Small intestine (tissue), 7 donors: ENCODE measurements at regions not wholly inside any gene's neighbourhood (a gene's known extent, or its start where the extent isn't known, plus 50 kb on each side); places are given as distances from the start of the nearest gene placed in this dataset.
A peak's percentile ranks its signal among the peaks of the same experiment; 100 is the strongest.

ENCODE experiments used
- DNase-seq, 2 donors: peaks; one replicate each; pipeline versions ENCODE4 v3.0.0 to v3.0.0-alpha.2; 2013
- FAIRE-seq: peaks from 2 replicates; lab custom pipeline; 2012; peaks lifted over from hg19 to GRCh38; lab: Jason Lieb, UNC
- H3K27ac ChIP-seq, 3 donors: one replicate each; pipeline ENCODE4 v1.5.1; 2013; ENCODE audit warnings: low read length in 2 of 3, mild to moderate bottlenecking in 2 of 3, control low read depth in 1 of 3, inconsistent platforms in 1 of 3, low read depth in 1 of 3, moderate library complexity in 1 of 3
- H3K27me3 ChIP-seq, 3 donors: one replicate each; pipeline ENCODE4 v1.6.1; 2013; ENCODE audit warnings: low read length in 3 of 3, inconsistent platforms in 1 of 3; ENCODE audit not compliant: control insufficient read depth in 3 of 3, insufficient read depth in 3 of 3
- H3K36me3 ChIP-seq, 3 donors: one replicate each; pipeline ENCODE4 v1.6.1; 2013; ENCODE audit warnings: low read length in 3 of 3, inconsistent platforms in 1 of 3, low read depth in 1 of 3, mild to moderate bottlenecking in 1 of 3, moderate library complexity in 1 of 3; ENCODE audit not compliant: control insufficient read depth in 3 of 3, insufficient read depth in 2 of 3
- H3K4me1 ChIP-seq, 3 donors: one replicate each; pipeline ENCODE4 v1.6.1; 2013; ENCODE audit warnings: low read length in 2 of 3, inconsistent platforms in 1 of 3, low read depth in 1 of 3, mild to moderate bottlenecking in 1 of 3, moderate library complexity in 1 of 3; ENCODE audit not compliant: control insufficient read depth in 3 of 3, insufficient read depth in 2 of 3
- H3K4me3 ChIP-seq, 3 donors: one replicate each; pipeline ENCODE4 v1.5.1; 2013; ENCODE audit warnings: low read length in 3 of 3, control low read depth in 1 of 3, inconsistent platforms in 1 of 3, low read depth in 1 of 3, mild to moderate bottlenecking in 1 of 3, moderate library complexity in 1 of 3
- H3K9me3 ChIP-seq, 2 donors: one replicate each; pipeline ENCODE4 v1.6.1; 2013; ENCODE audit warnings: low read depth in 1 of 2, low read length in 1 of 2; ENCODE audit not compliant: control insufficient read depth in 2 of 2, insufficient read depth in 1 of 2
- WGBS, 3 donors: extraction: QIAGEN DNeasy Blood & Tissue Kit; methylation state at CpG; one replicate each; pipeline ENCODE4 v1.1.7; 2013; 5-methylcytosine and 5-hydroxymethylcytosine counted together
- donor health status: healthy with polysubstance abuse.
- donor health status: control.
- donor health status: control.
- donor health status: Bipolar disorder and iron deficiency.
- donor health status: healthy.

DNA sequence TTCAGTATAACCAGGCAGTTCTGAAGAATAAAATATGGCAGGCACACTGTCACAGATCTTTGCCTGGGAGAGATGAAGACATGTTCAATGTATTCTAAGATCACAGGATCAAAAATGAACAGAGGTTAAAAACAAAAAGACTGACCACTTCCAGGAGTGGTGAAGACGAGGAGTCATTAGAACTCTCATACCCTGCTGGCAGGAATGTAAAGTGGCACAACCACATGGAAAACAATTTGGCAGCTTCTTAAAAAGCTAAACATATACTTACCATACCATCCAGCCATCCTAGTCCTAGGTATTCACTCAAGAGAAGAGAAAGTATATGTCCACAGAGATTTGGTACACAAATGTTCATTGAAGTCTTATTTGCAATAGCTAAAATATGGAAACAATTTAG, 406.3 kb downstream of the NPIPA8 start:
- no peak for DNase-seq
- WGBS, 3 donors: 26 to 64% (median 57%) methylated on average over 1 of the region's 1 CpG
- Histone ChIP-seq H3K27me3 (peaks cover 0 to 2% (median 0%) of the 10 kb centered on the region in 3 donors), H3K36me3 (no peaks in the 10 kb centered on the region), H3K27ac (no peak overlapping the region), H3K4me3 (no peak overlapping the region), H3K9me3 (peaks cover 0 to 3% of the 10 kb centered on the region in 2 donors), H3K4me1 (no peaks in the 10 kb centered on the region)
- no peak for FAIRE-seq

- no peaks in the 10 kb centered on the region for H3K36me3 ChIP-seq
- H3K9me3 ChIP-seq: peaks cover 0 to 3% of the 10 kb centered on the region in 2 donors
- H3K27me3 ChIP-seq: peaks cover 0 to 2% (median 0%) of the 10 kb centered on the region in 3 donors
- 29 to 43% (median 29%) methylated on average over 4 of the region's 4 CpGs for WGBS, 3 donors
- no peaks in the 10 kb centered on the region for H3K4me1 ChIP-seq
- DNase-seq (no peak), FAIRE-seq (no peak)
- H3K27ac ChIP-seq: no peak overlapping the region
- no peak overlapping the region for H3K4me3 ChIP-seq
Measured at GRCh38 chr16:17926866-17927399, 409.6 kb downstream of the NPIPA8 start.

DNA sequence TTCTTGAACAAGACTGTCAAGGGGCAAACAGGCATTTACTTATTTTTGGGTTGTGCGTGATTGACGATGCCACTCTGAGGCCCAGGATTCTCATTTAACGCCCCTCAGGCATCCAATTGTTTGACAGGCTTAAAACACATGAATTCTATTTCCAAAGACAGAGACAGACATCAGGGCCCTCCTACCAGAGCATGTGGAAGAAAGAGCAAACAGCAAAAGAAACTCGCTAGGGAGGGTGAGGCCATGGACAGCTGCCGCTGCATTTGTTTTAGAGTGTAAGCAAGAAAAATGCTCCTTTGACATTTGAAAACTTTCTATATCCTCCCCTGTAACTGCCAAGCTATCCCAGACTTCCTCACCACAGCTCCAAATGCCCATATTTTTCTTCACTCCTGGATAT, 410.1 kb downstream of the NPIPA8 start:
- DNase-seq: no peak
- Histone ChIP-seq H3K36me3 (no peaks in the 10 kb centered on the region), H3K4me3 (no peak overlapping the region), H3K27ac (no peak overlapping the region), H3K9me3 (peaks cover 0 to 4% of the 10 kb centered on the region in 2 donors), H3K4me1 (no peaks in the 10 kb centered on the region), H3K27me3 (peaks cover 0 to 2% (median 0%) of the 10 kb centered on the region in 3 donors)
- no peak for FAIRE-seq
- 68 to 72% (median 71%) methylated on average over 5 of the region's 5 CpGs for WGBS, 3 donors

GRCh38 chr16:17925761-17926160, 410.8 kb downstream of the NPIPA8 start:
- Histone ChIP-seq H3K36me3 (no peaks in the 10 kb centered on the region), H3K4me1 (no peaks in the 10 kb centered on the region), H3K27me3 (peaks cover 0 to 2% (median 0%) of the 10 kb centered on the region in 3 donors), H3K9me3 (peaks cover 0 to 6% of the 10 kb centered on the region in 2 donors), H3K4me3 (no peak overlapping the region), H3K27ac (no peak overlapping the region)
- FAIRE-seq (no peak), DNase-seq (no peak)
- WGBS, 3 donors: 85 to 92% (median 89%) methylated on average over 6 of the region's 6 CpGs

DNA sequence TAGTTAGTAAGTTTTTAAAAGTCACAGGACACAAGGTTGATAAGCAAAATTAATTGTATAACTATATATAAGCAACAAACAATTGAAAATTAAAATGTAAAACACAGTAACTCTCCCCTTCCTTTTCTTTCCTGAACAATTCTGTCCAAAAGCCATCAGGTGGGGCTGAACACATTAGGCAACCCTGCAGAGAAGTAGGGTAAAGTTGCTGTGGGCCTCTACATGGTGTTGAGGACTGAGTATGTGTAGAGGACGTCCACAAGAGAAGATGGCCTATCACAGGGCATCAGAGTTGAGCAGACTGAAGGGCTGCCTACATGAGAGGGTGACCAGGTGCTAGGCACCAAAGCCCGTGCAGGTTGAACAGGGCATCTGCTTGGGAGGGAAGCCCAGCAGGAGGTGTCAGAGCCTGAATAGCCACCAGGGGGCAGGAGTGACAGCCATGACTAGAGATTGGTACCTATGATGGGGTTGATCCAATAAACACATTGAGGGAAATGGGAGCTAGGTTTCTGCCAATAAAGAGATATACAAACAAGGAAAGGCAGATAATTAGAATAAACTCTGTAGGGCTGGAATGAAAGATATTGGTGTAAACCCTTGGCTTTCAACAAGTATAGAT, 415.1 kb downstream of the NPIPA8 start:
- Histone ChIP-seq H3K4me3 (no peak overlapping the region), H3K4me1 (no peaks in the 10 kb centered on the region), H3K36me3 (no peaks in the 10 kb centered on the region), H3K9me3 (peaks cover 0 to 4% of the 10 kb centered on the region in 2 donors), H3K27me3 (no peaks in the 10 kb centered on the region), H3K27ac (no peak overlapping the region)
- DNase-seq (peak; percentile 21 to 60), FAIRE-seq (no peak)
- WGBS, 3 donors: 19 to 51% (median 25%) methylated on average over 2 of the region's 2 CpGs

DNA sequence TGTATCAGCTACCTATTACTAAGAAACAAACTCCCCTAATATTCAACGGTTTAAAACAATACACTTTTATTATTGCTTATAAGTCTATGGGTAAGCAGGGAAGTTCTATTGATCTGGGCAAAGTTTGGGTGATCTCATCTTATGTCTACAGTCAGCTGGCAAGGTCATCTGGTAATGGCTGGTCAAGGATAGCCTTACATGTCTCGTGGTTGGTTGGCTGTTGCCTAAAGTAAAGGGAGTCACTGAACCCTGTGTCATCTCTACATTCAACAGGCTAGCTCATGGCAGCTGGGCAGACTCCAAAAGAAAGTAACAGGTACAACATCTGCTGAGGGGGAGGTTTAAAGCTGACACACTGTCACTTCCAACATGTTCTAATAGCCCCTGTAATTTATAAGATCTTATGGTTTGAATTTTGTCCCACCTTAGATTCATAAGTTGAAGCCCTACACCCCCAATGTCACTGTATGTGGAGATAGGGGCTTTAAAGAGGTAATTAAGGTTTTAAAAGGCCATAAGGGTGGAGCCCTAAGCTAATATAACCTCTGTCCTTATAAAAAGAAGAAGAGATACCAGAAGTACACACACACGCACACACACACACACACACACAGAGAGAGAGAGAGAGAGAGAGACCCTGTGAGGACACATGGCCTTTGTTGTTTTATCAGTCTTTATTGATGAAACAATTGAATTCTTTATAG, 419.1 kb downstream of the NPIPA8 start:
- Histone ChIP-seq H3K27ac (no peak overlapping the region), H3K4me1 (no peaks in the 10 kb centered on the region), H3K36me3 (no peaks in the 10 kb centered on the region), H3K27me3 (no peaks in the 10 kb centered on the region), H3K4me3 (no peak overlapping the region), H3K9me3 (peaks cover 0 to 4% of the 10 kb centered on the region in 2 donors)
- no peak for DNase-seq
- FAIRE-seq: no peak
- WGBS, 3 donors: 10 to 57% (median 31%) methylated on average over 3 of the region's 3 CpGs

- Histone ChIP-seq H3K4me1 (no peaks in the 10 kb centered on the region), H3K27ac (no peak overlapping the region), H3K27me3 (no peaks in the 10 kb centered on the region), H3K36me3 (no peaks in the 10 kb centered on the region), H3K9me3 (no peaks in the 10 kb centered on the region), H3K4me3 (no peak overlapping the region)
- FAIRE-seq: no peak
- WGBS, 3 donors: 85 to 89% (median 89%) methylated on average over 5 of the region's 5 CpGs
- DNase-seq: no peak
Measured at GRCh38 chr16:17915791-17916190, 420.7 kb downstream of the NPIPA8 start.

DNA sequence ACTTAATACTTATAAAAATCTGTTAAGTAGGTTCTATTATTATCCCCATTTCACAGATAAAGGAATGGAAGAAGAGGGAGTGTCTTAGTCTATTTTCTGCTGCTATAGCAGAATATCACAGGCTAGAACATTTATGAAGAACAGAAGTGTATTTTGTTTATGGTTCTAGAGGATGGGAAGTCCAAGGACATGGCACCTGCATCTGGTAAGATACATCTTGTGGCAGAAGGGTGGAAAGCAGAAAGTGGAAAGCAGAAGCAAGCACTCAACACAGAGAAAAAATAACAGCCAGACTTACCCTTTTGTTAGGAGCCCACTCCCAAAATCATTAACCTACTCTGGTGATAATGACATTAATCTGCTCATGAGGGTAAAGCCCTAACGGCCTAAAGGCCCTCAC, 422.4 kb downstream of the NPIPA8 start:
- FAIRE-seq (no peak), DNase-seq (no peak)
- Histone ChIP-seq H3K36me3 (no peaks in the 10 kb centered on the region), H3K4me3 (no peak overlapping the region), H3K4me1 (no peaks in the 10 kb centered on the region), H3K9me3 (no peaks in the 10 kb centered on the region), H3K27ac (no peak overlapping the region), H3K27me3 (no peaks in the 10 kb centered on the region)
- WGBS, 3 donors: 35 to 70% (median 45%) methylated on average over 1 of the region's 1 CpG
